ENCODE measurements at regions not wholly inside any gene's neighbourhood (a gene's known extent, or its start where the extent isn't known, plus 50 kb on each side); places are given as distances from the start of the nearest gene placed in this dataset.
A peak's percentile ranks its signal among the peaks of the same experiment; 100 is the strongest.

DNA sequence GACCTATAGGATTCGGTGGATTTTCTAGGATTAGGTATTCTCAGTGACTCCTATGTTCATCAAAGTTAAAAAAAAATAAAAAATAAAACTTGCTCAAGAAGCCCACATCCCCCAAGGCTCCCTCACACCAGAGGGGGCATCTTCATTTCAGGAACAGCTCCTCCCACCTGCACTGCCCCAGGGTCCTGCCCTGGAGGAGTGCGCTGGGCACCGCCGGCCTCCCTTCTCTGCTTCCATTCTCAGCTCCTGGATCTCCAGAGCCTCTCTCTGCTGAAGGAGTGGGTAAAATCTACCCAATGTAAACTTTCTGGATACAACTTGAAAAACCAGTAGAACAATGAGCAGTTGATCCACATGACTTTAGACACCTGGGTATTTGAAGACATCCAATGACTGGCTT, 359.8 kb upstream of the IRX4 start:
- BruUV-seq (replicated peaks) = no TSS peak
- H3K27ac Mint-ChIP-seq (ENCODE audit: low read depth, unreplicated experiment) = no peak overlapping the region
- DNase-seq (ENCODE audit: unreplicated experiment) = no peak
- POLR2A ChIA-PET = no interaction called here
- TF ChIP-seq, protein P1, sequence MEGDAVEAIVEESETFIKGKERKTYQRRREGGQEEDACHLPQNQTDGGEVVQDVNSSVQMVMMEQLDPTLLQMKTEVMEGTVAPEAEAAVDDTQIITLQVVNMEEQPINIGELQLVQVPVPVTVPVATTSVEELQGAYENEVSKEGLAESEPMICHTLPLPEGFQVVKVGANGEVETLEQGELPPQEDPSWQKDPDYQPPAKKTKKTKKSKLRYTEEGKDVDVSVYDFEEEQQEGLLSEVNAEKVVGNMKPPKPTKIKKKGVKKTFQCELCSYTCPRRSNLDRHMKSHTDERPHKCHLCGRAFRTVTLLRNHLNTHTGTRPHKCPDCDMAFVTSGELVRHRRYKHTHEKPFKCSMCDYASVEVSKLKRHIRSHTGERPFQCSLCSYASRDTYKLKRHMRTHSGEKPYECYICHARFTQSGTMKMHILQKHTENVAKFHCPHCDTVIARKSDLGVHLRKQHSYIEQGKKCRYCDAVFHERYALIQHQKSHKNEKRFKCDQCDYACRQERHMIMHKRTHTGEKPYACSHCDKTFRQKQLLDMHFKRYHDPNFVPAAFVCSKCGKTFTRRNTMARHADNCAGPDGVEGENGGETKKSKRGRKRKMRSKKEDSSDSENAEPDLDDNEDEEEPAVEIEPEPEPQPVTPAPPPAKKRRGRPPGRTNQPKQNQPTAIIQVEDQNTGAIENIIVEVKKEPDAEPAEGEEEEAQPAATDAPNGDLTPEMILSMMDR (IDR thresholded peaks at IDR 0.05; ENCODE audit: unreplicated experiment) = no peak
- no peaks in the 10 kb centered on the region for H3K36me3 Mint-ChIP-seq (ENCODE audit: insufficient read depth, unreplicated experiment)
- no peak overlapping the region for H3K4me3 Mint-ChIP-seq (ENCODE audit: unreplicated experiment)
- H3K9me3 Mint-ChIP-seq (ENCODE audit: unreplicated experiment) = no peaks in the 10 kb centered on the region
- H3K27me3 Mint-ChIP-seq (ENCODE audit: insufficient read depth, unreplicated experiment) = peaks cover 12% of the 10 kb centered on the region
- H3K4me1 Mint-ChIP-seq (ENCODE audit: insufficient read depth, unreplicated experiment) = no peaks in the 10 kb centered on the region
- intact Hi-C loops (cut with micrococcal nuclease) = no loop called here
- CTCF ChIA-PET = interaction anchor here (0.6 kb wide), 1 partner anchor 457 kb away, joined by 3 read pairs; no protein-coding TSS in a partner anchor

DNA sequence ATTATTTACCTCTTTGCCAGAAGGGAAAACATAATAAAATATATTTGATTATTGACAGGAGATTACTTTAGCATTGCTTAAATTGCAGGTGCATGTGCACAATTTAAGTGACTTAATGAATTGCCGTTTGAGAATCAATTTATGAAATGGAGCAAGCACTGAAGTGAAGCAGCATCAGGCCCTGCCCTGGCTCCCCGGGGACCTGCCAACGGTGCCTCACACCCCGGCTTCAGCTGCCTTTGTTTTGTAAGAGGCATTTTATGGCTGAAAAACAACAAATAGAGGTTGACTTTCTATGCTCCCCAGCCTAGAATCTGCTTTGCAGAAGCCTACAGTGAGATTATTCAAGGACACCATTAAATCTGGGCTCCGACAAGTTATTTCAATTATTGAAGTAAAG, 359.1 kb upstream of the IRX4 start:
- Mint-ChIP-seq H3K27ac (ENCODE audit: low read depth, unreplicated experiment) (no peak overlapping the region), H3K4me1 (ENCODE audit: insufficient read depth, unreplicated experiment) (no peaks in the 10 kb centered on the region), H3K9me3 (ENCODE audit: unreplicated experiment) (no peaks in the 10 kb centered on the region), H3K27me3 (ENCODE audit: insufficient read depth, unreplicated experiment) (peaks cover 5% of the 10 kb centered on the region), H3K4me3 (ENCODE audit: unreplicated experiment) (no peak overlapping the region), H3K36me3 (ENCODE audit: insufficient read depth, unreplicated experiment) (no peaks in the 10 kb centered on the region)
- POLR2A ChIA-PET = no interaction called here
- intact Hi-C loops (cut with micrococcal nuclease) = no loop called here
- CTCF ChIA-PET = interaction anchor here (0.6 kb wide), 1 partner anchor 457 kb away, joined by 3 read pairs; no protein-coding TSS in a partner anchor
- no TSS peak for BruUV-seq (replicated peaks)
- TF ChIP-seq, protein P1 (IDR thresholded peaks at IDR 0.05; ENCODE audit: unreplicated experiment) = no peak
- no peak for DNase-seq (ENCODE audit: unreplicated experiment)

DNA sequence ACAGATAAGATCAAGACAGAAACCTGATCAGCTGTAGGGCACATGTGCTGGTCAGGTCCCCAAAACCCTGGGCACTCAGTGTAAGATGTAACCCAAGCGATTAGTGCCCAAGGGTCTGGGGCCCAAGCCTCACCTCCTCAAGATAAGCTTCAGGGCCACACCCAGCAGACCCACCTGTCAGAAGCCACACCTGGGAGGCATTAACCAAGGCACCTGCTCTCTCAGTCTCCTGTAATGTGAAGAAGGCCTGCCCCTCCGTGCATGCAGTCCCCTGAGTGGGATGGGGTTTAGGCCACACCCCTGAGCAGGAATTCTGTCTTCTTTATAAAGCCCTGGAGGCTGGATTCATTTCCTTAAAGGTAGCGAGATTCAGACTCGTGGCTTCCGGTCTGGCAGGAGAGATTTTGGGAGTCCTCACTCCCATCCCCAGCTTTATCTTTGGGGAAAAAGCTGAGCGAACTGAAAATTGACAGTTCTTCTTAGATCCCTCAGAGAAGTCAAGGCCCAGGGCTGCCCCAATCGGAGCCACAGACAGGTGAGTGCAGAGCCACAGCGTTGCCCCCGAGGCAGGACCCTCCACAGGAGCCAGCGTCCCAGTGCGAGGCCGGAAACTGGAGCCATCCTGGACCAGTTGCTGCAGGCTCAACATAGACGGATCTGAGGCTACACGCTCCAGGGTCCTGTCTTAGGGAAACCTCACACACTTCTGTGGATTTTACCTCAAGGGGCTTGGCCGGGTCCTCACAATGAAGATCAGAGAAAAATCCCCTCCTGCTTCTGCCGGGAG, 357.6 kb upstream of the IRX4 start:
- BruUV-seq (replicated peaks) = no TSS peak
- Mint-ChIP-seq H3K4me1 (ENCODE audit: insufficient read depth, unreplicated experiment) (no peaks in the 10 kb centered on the region), H3K36me3 (ENCODE audit: insufficient read depth, unreplicated experiment) (no peaks in the 10 kb centered on the region), H3K9me3 (ENCODE audit: unreplicated experiment) (peaks cover 8% of the 10 kb centered on the region), H3K4me3 (ENCODE audit: unreplicated experiment) (no peak overlapping the region), H3K27ac (ENCODE audit: low read depth, unreplicated experiment) (no peak overlapping the region), H3K27me3 (ENCODE audit: insufficient read depth, unreplicated experiment) (no peaks in the 10 kb centered on the region)
- intact Hi-C loops (cut with micrococcal nuclease) = no loop called here
- POLR2A ChIA-PET = no interaction called here
- CTCF ChIA-PET = no interaction called here
- TF ChIP-seq, protein P1 (IDR thresholded peaks at IDR 0.05; ENCODE audit: unreplicated experiment) = no peak
- no peak for DNase-seq (ENCODE audit: unreplicated experiment)

- H3K27ac Mint-ChIP-seq (ENCODE audit: low read depth, unreplicated experiment) = no peak overlapping the region
- no TSS peak for BruUV-seq (replicated peaks)
- no peaks in the 10 kb centered on the region for H3K4me1 Mint-ChIP-seq (ENCODE audit: insufficient read depth, unreplicated experiment)
- peaks cover 17% of the 10 kb centered on the region for H3K9me3 Mint-ChIP-seq (ENCODE audit: unreplicated experiment)
- H3K27me3 Mint-ChIP-seq (ENCODE audit: insufficient read depth, unreplicated experiment) = no peaks in the 10 kb centered on the region
- ChIA-PET POLR2A (no interaction called here), CTCF (no interaction called here)
- intact Hi-C loops (cut with micrococcal nuclease) = no loop called here
- TF ChIP-seq, protein P1 (IDR thresholded peaks at IDR 0.05; ENCODE audit: unreplicated experiment) = no peak
- peak; percentile 3 for DNase-seq (ENCODE audit: unreplicated experiment)
- H3K36me3 Mint-ChIP-seq (ENCODE audit: insufficient read depth, unreplicated experiment) = no peaks in the 10 kb centered on the region
- no peak overlapping the region for H3K4me3 Mint-ChIP-seq (ENCODE audit: unreplicated experiment)
These were observed 356.6 kb upstream of the IRX4 start for GRCh38 chr5:2239201-2239910.

Measured in MCF 10A (cell line).